HFF-Myc (cell line): ENCODE measurements at regions not wholly inside any gene's neighbourhood (a gene's known extent, or its start where the extent isn't known, plus 50 kb on each side); places are given as distances from the start of the nearest gene placed in this dataset.

ENCODE experiments used
- DNase-seq: peaks from one replicate; pipeline ENCODE4 v3.0.0-alpha.2; 2011; ENCODE audit warnings: low read depth; ENCODE audit errors: extremely low read depth
- H3K4me3 ChIP-seq: replicated peaks from 2 replicates; pipeline ENCODE4 v1.5.1; 2011; ENCODE audit warnings: low read depth, mild to moderate bottlenecking, control low read depth, low read length
- CTCF ChIP-seq: IDR thresholded peaks from 2 replicates; pipeline ENCODE4 v1.5.1; 2012; ENCODE audit warnings: mild to moderate bottlenecking, low read depth, low read length, control low read depth; ENCODE audit errors: missing control alignments

- TF ChIP-seq CTCF, result no peak
- H3K4me3 ChIP-seq, result no peak overlapping the region
- no peak for DNase-seq
Measured at GRCh38 chr4:1563768-1564485, 120.2 kb downstream of the FAM53A start.

GRCh38 chr4:1563241-1563640 lies 120.9 kb downstream of the FAM53A start:
- DNase-seq, result no peak
- no peak for TF ChIP-seq CTCF
- no peak overlapping the region for H3K4me3 ChIP-seq

GRCh38 chr4:1562771-1563170 lies 121.3 kb downstream of the FAM53A start:
- no peak overlapping the region for H3K4me3 ChIP-seq
- DNase-seq, result no peak
- no peak for TF ChIP-seq CTCF

GRCh38 chr4:1562371-1562770 lies 121.7 kb downstream of the FAM53A start:
- H3K4me3 ChIP-seq, result no peak overlapping the region
- TF ChIP-seq CTCF, result no peak
- no peak for DNase-seq

- H3K4me3 ChIP-seq, result no peak overlapping the region
- TF ChIP-seq CTCF, result no peak
- no peak for DNase-seq
Measured at GRCh38 chr4:1561286-1561990, 122.7 kb downstream of the FAM53A start.

GRCh38 chr4:1559896-1560650 lies 124.0 kb downstream of the FAM53A start:
- no peak for DNase-seq
- H3K4me3 ChIP-seq, result no peak overlapping the region
- TF ChIP-seq CTCF, result no peak
